OCI-LY7 (cell line): ENCODE measurements at regions not wholly inside any gene's neighbourhood (a gene's known extent, or its start where the extent isn't known, plus 50 kb on each side); places are given as distances from the start of the nearest gene placed in this dataset.

Source experiments
- CTCF ChIP-seq: fragments of 200-600 bp; sonication (generic); conservative IDR thresholded peaks from 2 replicates; pipeline ENCODE4 v1.5.1; 2014; ENCODE audit warnings: mild to moderate bottlenecking, antibody characterized with exemption, low read length, moderate library complexity, mixed read lengths
- EZH2phosphoT487 ChIP-seq: fragments of 200-600 bp; sonication (generic); IDR thresholded peaks from 2 replicates; pipeline ENCODE4 v1.6.1; 2018; ENCODE audit warnings: low read depth, borderline replicate concordance, mild to moderate bottlenecking, mixed run types, antibody characterized with exemption, low read length, moderate library complexity, mixed read lengths

- TF ChIP-seq CTCF (no peak), EZH2phosphoT487 (no peak)
Measured at GRCh38 chr1:22231068-22231593, 88.2 kb upstream of the WNT4 start.
